Upper lobe of left lung (tissue), 4 donors: ENCODE measurements at regions not wholly inside any gene's neighbourhood (a gene's known extent, or its start where the extent isn't known, plus 50 kb on each side); places are given as distances from the start of the nearest gene placed in this dataset.

Experiments used
- CTCF ChIP-seq, 6 experiments: fragments of 450-650 bp in 4 of 6; fragments of 200-600 bp in 2 of 6; sonication (generic) in 2 of 6; IDR thresholded peaks; one replicate each; pipeline ENCODE4 v1.5.1; 2016 to 2019; ENCODE audit warnings: antibody characterized with exemption in 6 of 6
- EP300 ChIP-seq, 4 donors: sonication (generic); formaldehyde crosslinking; IDR thresholded peaks; one replicate each; pipeline ENCODE4 v1.5.1; 2017; ENCODE audit warnings: antibody characterized with exemption in 4 of 4, control low read depth in 2 of 4
- POLR2A ChIP-seq, 4 donors: fragments of 450-650 bp; IDR thresholded peaks; one replicate each; pipeline ENCODE4 v1.5.1; 2016 to 2017; ENCODE audit warnings: antibody characterized with exemption in 4 of 4, mild to moderate bottlenecking in 2 of 4
- POLR2AphosphoS5 ChIP-seq, 2 donors: sonication (generic); formaldehyde crosslinking; IDR thresholded peaks; one replicate each; pipeline ENCODE4 v1.5.1; 2017; ENCODE audit warnings: antibody characterized with exemption in 2 of 2

- TF ChIP-seq CTCF (IDR thresholded peaks at IDR 0.05) (no peak), POLR2A (IDR thresholded peaks at IDR 0.05) (no peak), EP300 (IDR thresholded peaks at IDR 0.05) (no peak), POLR2AphosphoS5 (IDR thresholded peaks at IDR 0.05) (no peak)
Measured at GRCh38 chr7:116365797-116366196, 133.7 kb upstream of the CAV2 start.
